ENCODE measurements at regions not wholly inside any gene's neighbourhood (a gene's known extent, or its start where the extent isn't known, plus 50 kb on each side); places are given as distances from the start of the nearest gene placed in this dataset.

- TF ChIP-seq, protein P1, sequence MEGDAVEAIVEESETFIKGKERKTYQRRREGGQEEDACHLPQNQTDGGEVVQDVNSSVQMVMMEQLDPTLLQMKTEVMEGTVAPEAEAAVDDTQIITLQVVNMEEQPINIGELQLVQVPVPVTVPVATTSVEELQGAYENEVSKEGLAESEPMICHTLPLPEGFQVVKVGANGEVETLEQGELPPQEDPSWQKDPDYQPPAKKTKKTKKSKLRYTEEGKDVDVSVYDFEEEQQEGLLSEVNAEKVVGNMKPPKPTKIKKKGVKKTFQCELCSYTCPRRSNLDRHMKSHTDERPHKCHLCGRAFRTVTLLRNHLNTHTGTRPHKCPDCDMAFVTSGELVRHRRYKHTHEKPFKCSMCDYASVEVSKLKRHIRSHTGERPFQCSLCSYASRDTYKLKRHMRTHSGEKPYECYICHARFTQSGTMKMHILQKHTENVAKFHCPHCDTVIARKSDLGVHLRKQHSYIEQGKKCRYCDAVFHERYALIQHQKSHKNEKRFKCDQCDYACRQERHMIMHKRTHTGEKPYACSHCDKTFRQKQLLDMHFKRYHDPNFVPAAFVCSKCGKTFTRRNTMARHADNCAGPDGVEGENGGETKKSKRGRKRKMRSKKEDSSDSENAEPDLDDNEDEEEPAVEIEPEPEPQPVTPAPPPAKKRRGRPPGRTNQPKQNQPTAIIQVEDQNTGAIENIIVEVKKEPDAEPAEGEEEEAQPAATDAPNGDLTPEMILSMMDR (tag by site-specific recombination; IDR thresholded peaks at IDR 0.05), result no peak
- TF ChIP-seq ZNF274 (IDR thresholded peaks at IDR 0.05; ENCODE audit: low read length), result no peak
- no peak for TF ChIP-seq ZNF274 (tag by site-specific recombination; IDR thresholded peaks at IDR 0.05; ENCODE audit: borderline replicate concordance)
- TF ChIP-seq, protein P2, sequence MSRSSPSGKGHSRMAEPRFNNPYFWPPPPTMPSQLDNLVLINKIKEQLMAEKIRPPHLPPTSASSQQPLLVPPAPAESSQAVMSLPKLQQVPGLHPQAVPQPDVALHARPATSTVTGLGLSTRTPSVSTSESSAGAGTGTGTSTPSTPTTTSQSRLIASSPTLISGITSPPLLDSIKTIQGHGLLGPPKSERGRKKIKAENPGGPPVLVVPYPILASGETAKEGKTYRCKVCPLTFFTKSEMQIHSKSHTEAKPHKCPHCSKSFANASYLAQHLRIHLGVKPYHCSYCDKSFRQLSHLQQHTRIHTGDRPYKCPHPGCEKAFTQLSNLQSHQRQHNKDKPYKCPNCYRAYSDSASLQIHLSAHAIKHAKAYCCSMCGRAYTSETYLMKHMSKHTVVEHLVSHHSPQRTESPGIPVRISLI (tag by site-specific recombination; IDR thresholded peaks at IDR 0.05), result no peak
- no peak for TF ChIP-seq ZNF302 (tag by site-specific recombination; IDR thresholded peaks at IDR 0.05; ENCODE audit: low read depth)
- TF ChIP-seq ZBTB11 (tag by site-specific recombination; conservative IDR thresholded peaks at IDR 0.05; ENCODE audit: low read depth), result no peak
- TF ChIP-seq ZNF157 (tag by site-specific recombination; IDR thresholded peaks at IDR 0.05), result no peak
- TF ChIP-seq ZFP37 (tag by site-specific recombination; IDR thresholded peaks at IDR 0.05), result no peak
- no peak for TF ChIP-seq GLI2 (tag by site-specific recombination; IDR thresholded peaks at IDR 0.05; ENCODE audit: borderline replicate concordance, low read depth)
- no peak for TF ChIP-seq ZNF23 (tag by site-specific recombination; IDR thresholded peaks at IDR 0.05; ENCODE audit: borderline replicate concordance)
- TF ChIP-seq ZXDB (tag by site-specific recombination; IDR thresholded peaks at IDR 0.05), result no peak
- no peak for TF ChIP-seq ZSCAN23 (tag by site-specific recombination; IDR thresholded peaks at IDR 0.05)
- no peak for TF ChIP-seq REST (tag by site-specific recombination; IDR thresholded peaks at IDR 0.05)
- no peak for TF ChIP-seq ZNF184 (tag by site-specific recombination; IDR thresholded peaks at IDR 0.05)
Observed at GRCh38 chr13:105282406-105283285, 1252.8 kb downstream of the EFNB2 start.
